Neuronal stem cell (in vitro differentiated cells): ENCODE measurements at regions not wholly inside any gene's neighbourhood (a gene's known extent, or its start where the extent isn't known, plus 50 kb on each side); places are given as distances from the start of the nearest gene placed in this dataset.

ENCODE experiments used
- DNase-seq: peaks from one replicate; pipeline ENCODE4 v3.0.0-alpha.2; 2013; ENCODE audit warnings: low spot score
- H2AFZ ChIP-seq: one replicate; pipeline ENCODE4 v1.6.1; 2013; ENCODE audit warnings: mild to moderate bottlenecking, low read length, inconsistent platforms
- H2AK5ac ChIP-seq: 2 replicates; pipeline ENCODE4 v1.6.1; 2013; ENCODE audit warnings: low read depth, mild to moderate bottlenecking, inconsistent platforms, low read length, moderate library complexity, mixed read lengths
- H2BK120ac ChIP-seq: 2 replicates; pipeline ENCODE4 v1.6.1; 2013; ENCODE audit warnings: low read depth, mild to moderate bottlenecking, inconsistent platforms, low read length, moderate library complexity, mixed read lengths
- H2BK12ac ChIP-seq: one replicate; pipeline ENCODE4 v1.6.1; 2013; ENCODE audit warnings: low read length, inconsistent platforms
- H2BK15ac ChIP-seq: 2 replicates; pipeline ENCODE4 v1.6.1; 2013; ENCODE audit warnings: mild to moderate bottlenecking, low read length, inconsistent platforms, mixed read lengths
- H2BK5ac ChIP-seq: one replicate; pipeline ENCODE4 v1.6.1; 2013; ENCODE audit warnings: inconsistent platforms, mild to moderate bottlenecking, low read length, moderate library complexity
- H3K14ac ChIP-seq: one replicate; pipeline ENCODE4 v1.6.1; 2013; ENCODE audit warnings: low read length, inconsistent platforms
- H3K18ac ChIP-seq: 2 replicates; pipeline ENCODE4 v1.6.1; 2013; ENCODE audit warnings: low read length, inconsistent platforms
- H3K23ac ChIP-seq: 2 replicates; pipeline ENCODE4 v1.6.1; 2013; ENCODE audit warnings: low read depth, mild to moderate bottlenecking, mixed read lengths, low read length, inconsistent platforms; ENCODE audit not compliant: poor library complexity
- H3K27ac ChIP-seq: replicated peaks from 3 replicates; pipeline ENCODE4 v1.5.1; 2013; ENCODE audit warnings: low read length, inconsistent platforms
- H3K27me3 ChIP-seq, 3 experiments: 2 replicates each; pipeline ENCODE4 v1.6.1; 2013; ENCODE audit warnings: low read length in 3 of 3, mild to moderate bottlenecking in 2 of 3, inconsistent platforms in 1 of 3, low read depth in 1 of 3, mixed read lengths in 1 of 3, moderate library complexity in 1 of 3; ENCODE audit not compliant: control insufficient read depth in 3 of 3, insufficient read depth in 3 of 3
- H3K36me3 ChIP-seq, 2 donors: replicated peaks in 1 of 2; 2 replicates each; pipeline ENCODE4 v1.6.1; 2013; ENCODE audit warnings: low read length in 2 of 2; ENCODE audit not compliant: control insufficient read depth in 2 of 2, insufficient read depth in 2 of 2
- H3K4ac ChIP-seq: 2 replicates; pipeline ENCODE4 v1.6.1; 2013; ENCODE audit warnings: inconsistent platforms, mild to moderate bottlenecking, low read length, moderate library complexity
- H3K4me1 ChIP-seq, 2 donors: 1 replicate in 1 of 2; 2 replicates in 1 of 2; pipeline ENCODE4 v1.6.1; 2013; ENCODE audit warnings: low read length in 2 of 2, low read depth in 1 of 2; ENCODE audit not compliant: control insufficient read depth in 2 of 2, insufficient read depth in 1 of 2
- H3K4me2 ChIP-seq: one replicate; pipeline ENCODE4 v1.6.1; 2013; ENCODE audit warnings: mild to moderate bottlenecking, low read length, inconsistent platforms; ENCODE audit not compliant: insufficient read depth, poor library complexity, severe bottlenecking
- H3K4me3 ChIP-seq, 2 donors: 2 replicates each; pipeline ENCODE4 v1.5.1; 2013; ENCODE audit warnings: low read length in 2 of 2, mild to moderate bottlenecking in 2 of 2, inconsistent platforms in 1 of 2, moderate library complexity in 1 of 2
- H3K79me1 ChIP-seq: one replicate; pipeline ENCODE4 v1.6.1; 2013; ENCODE audit warnings: low read depth, mild to moderate bottlenecking, inconsistent platforms, low read length, moderate library complexity
- H3K9ac ChIP-seq: one replicate; pipeline ENCODE4 v1.6.1; 2013; ENCODE audit warnings: mild to moderate bottlenecking, low read depth, low read length, inconsistent platforms; ENCODE audit not compliant: poor library complexity
- H3K9me3 ChIP-seq, 2 donors: replicated peaks in 1 of 2; 2 replicates each; pipeline versions ENCODE3 to v1.6.1; 2013; ENCODE audit warnings: low read length in 2 of 2, mild to moderate bottlenecking in 2 of 2, inconsistent platforms in 1 of 2, low read depth in 1 of 2, mixed read lengths in 1 of 2, moderate library complexity in 1 of 2; ENCODE audit not compliant: control insufficient read depth in 2 of 2, insufficient read depth in 1 of 2
- H4K8ac ChIP-seq: one replicate; pipeline ENCODE4 v1.6.1; 2013; ENCODE audit warnings: low read depth, mild to moderate bottlenecking, inconsistent platforms, low read length, moderate library complexity
- H4K91ac ChIP-seq: one replicate; pipeline ENCODE4 v1.6.1; 2013; ENCODE audit warnings: low read length, low read depth, mild to moderate bottlenecking, inconsistent platforms; ENCODE audit not compliant: poor library complexity
- WGBS, 2 donors: extraction: QIAGEN DNeasy Blood & Tissue Kit; methylation state at CpG; one replicate each; pipeline ENCODE4 v1.1.7; 2013; ENCODE audit warnings: missing lambda C conversion rate in 2 of 2, mixed read lengths in 1 of 2; ENCODE audit not compliant: insufficient read length in 2 of 2, insufficient replicate concordance in 1 of 2; ENCODE audit errors: extremely low coverage in 2 of 2; 5-methylcytosine and 5-hydroxymethylcytosine counted together

- no peak overlapping the region for H3K4me3 ChIP-seq
- H2BK12ac ChIP-seq: no peak overlapping the region
- peak overlapping the region; percentile 33 for H2AFZ ChIP-seq
- no peaks in the 10 kb centered on the region for H3K9me3 ChIP-seq
- no peaks in the 10 kb centered on the region for H3K27me3 ChIP-seq
- no peak overlapping the region for H3K14ac ChIP-seq
- no peak overlapping the region for H2BK15ac ChIP-seq
- H3K18ac ChIP-seq: no peak overlapping the region
- no peak overlapping the region for H4K8ac ChIP-seq
- no peak overlapping the region for H2BK120ac ChIP-seq
- no peak overlapping the region for H3K9ac ChIP-seq
- H3K79me1 ChIP-seq: no peaks in the 10 kb centered on the region
- no peak overlapping the region for H3K27ac ChIP-seq
- no peak overlapping the region for H2AK5ac ChIP-seq
- peaks cover 0 to 4% of the 10 kb centered on the region in 2 donors for H3K4me1 ChIP-seq
- no peak for DNase-seq
- no peak overlapping the region for H4K91ac ChIP-seq
- no peak overlapping the region for H3K23ac ChIP-seq
- no peak overlapping the region for H3K4me2 ChIP-seq
- no peaks in the 10 kb centered on the region for H3K36me3 ChIP-seq
- no CpG with 5 or more reads among the region's 1 CpG for WGBS, 2 donors
- H2BK5ac ChIP-seq: no peak overlapping the region
- H3K4ac ChIP-seq: no peak overlapping the region
Observed at GRCh38 chr12:80031229-80031628, 68.1 kb upstream of the OTOGL start.

GRCh38 chr12:80025638-80026037, 73.7 kb upstream of the OTOGL start:
- peaks cover 0 to 3% of the 10 kb centered on the region in 2 donors for H3K9me3 ChIP-seq
- no peak overlapping the region for H3K4me2 ChIP-seq
- H4K8ac ChIP-seq: no peak overlapping the region

GRCh38 chr12:80019691-80020090, 79.6 kb upstream of the OTOGL start:
- Histone ChIP-seq H4K91ac (no peak overlapping the region), H4K8ac (no peak overlapping the region), H3K79me1 (no peaks in the 10 kb centered on the region), H3K4me2 (no peak overlapping the region), H3K36me3 (no peaks in the 10 kb centered on the region), H3K9ac (no peak overlapping the region), H3K23ac (no peak overlapping the region), H3K4me3 (no peak overlapping the region), H3K9me3 (no peaks in the 10 kb centered on the region), H2AK5ac (no peak overlapping the region), H2BK12ac (no peak overlapping the region), H2BK15ac (no peak overlapping the region), H3K27ac (no peak overlapping the region), H3K18ac (no peak overlapping the region), H3K4ac (no peak overlapping the region), H3K14ac (no peak overlapping the region), H3K4me1 (peaks cover 0 to 3% of the 10 kb centered on the region in 2 donors), H2BK120ac (no peak overlapping the region), H2BK5ac (no peak overlapping the region), H3K27me3 (no peaks in the 10 kb centered on the region), H2AFZ (no peak overlapping the region)
- DNase-seq: no peak
- no CpG with 5 or more reads among the region's 5 CpGs for WGBS, 2 donors

More at GRCh38 chr12:80025638-80026037, 73.7 kb upstream of the OTOGL start:
- no peak for DNase-seq
- H2AK5ac ChIP-seq: no peak overlapping the region
- no peak overlapping the region for H3K27ac ChIP-seq
- H2BK15ac ChIP-seq: no peak overlapping the region
- no peak overlapping the region for H3K18ac ChIP-seq
- no peaks in the 10 kb centered on the region for H3K27me3 ChIP-seq
- no peak overlapping the region for H2BK120ac ChIP-seq
- no peak overlapping the region for H3K23ac ChIP-seq
- no peaks in the 10 kb centered on the region for H3K36me3 ChIP-seq
- H3K4me3 ChIP-seq: no peak overlapping the region
- H2BK12ac ChIP-seq: no peak overlapping the region
- H3K79me1 ChIP-seq: no peaks in the 10 kb centered on the region
- no peaks in the 10 kb centered on the region for H3K4me1 ChIP-seq
- H3K9ac ChIP-seq: no peak overlapping the region
- H3K4ac ChIP-seq: no peak overlapping the region
- no peak overlapping the region for H3K14ac ChIP-seq
- no peak overlapping the region for H2AFZ ChIP-seq
- H4K91ac ChIP-seq: no peak overlapping the region
- H2BK5ac ChIP-seq: no peak overlapping the region

GRCh38 chr12:80018119-80018518, 81.2 kb upstream of the OTOGL start:
- Histone ChIP-seq H3K18ac (no peak overlapping the region), H4K91ac (no peak overlapping the region), H3K27ac (no peak overlapping the region), H2BK120ac (no peak overlapping the region), H3K4me3 (no peak overlapping the region), H3K79me1 (no peaks in the 10 kb centered on the region), H3K36me3 (no peaks in the 10 kb centered on the region), H3K23ac (no peak overlapping the region), H2BK15ac (no peak overlapping the region), H3K4ac (no peak overlapping the region), H3K4me1 (peaks cover 0 to 3% of the 10 kb centered on the region in 2 donors), H3K27me3 (no peaks in the 10 kb centered on the region), H2BK12ac (no peak overlapping the region), H3K9ac (no peak overlapping the region), H2BK5ac (no peak overlapping the region), H2AK5ac (no peak overlapping the region), H3K9me3 (no peaks in the 10 kb centered on the region), H2AFZ (no peak overlapping the region), H4K8ac (no peak overlapping the region), H3K4me2 (no peak overlapping the region), H3K14ac (no peak overlapping the region)
- no CpG with 5 or more reads among the region's 4 CpGs for WGBS, 2 donors
- no peak for DNase-seq
